GM19397 (cell line): ENCODE measurements at regions not wholly inside any gene's neighbourhood (a gene's known extent, or its start where the extent isn't known, plus 50 kb on each side); places are given as distances from the start of the nearest gene placed in this dataset.
"Not testable (repeated sequence)": the region's sequence is repeated elsewhere in the genome, so short reads cannot be mapped to it uniquely, and the experiment has no call there.

Experiments
- ATAC-seq: cut with Tn5 transposase; IDR thresholded peaks from one replicate; pipeline ENCODE4 v1.9.1; 2021; ENCODE audit warnings: mild to moderate bottlenecking, moderate library complexity; ENCODE audit not compliant: unreplicated experiment

GRCh38 chr7:138169441-138169851 is 93.2 kb downstream of the AKR1D1 start:
- no peak for ATAC-seq

- no peak for ATAC-seq
Measured at GRCh38 chr7:138170298-138170697, 94.0 kb downstream of the AKR1D1 start.

GRCh38 chr7:138170959-138171703 is 94.9 kb downstream of the AKR1D1 start:
- ATAC-seq: peak; percentile 87

GRCh38 chr7:138173548-138173947 is 97.3 kb downstream of the AKR1D1 start:
- ATAC-seq: no peak

- no peak for ATAC-seq
Measured at GRCh38 chr7:138176060-138176459, 99.8 kb downstream of the AKR1D1 start.

- no peak for ATAC-seq
Measured at GRCh38 chr7:138184191-138184590, 107.9 kb downstream of the AKR1D1 start.

- ATAC-seq: no peak
Measured at GRCh38 chr7:138185132-138185908, 109.1 kb downstream of the AKR1D1 start.

- no peak for ATAC-seq
Measured at GRCh38 chr7:138186951-138187351, 110.7 kb downstream of the AKR1D1 start.

- ATAC-seq: no peak
Measured at GRCh38 chr7:138188290-138188858, 112.1 kb downstream of the AKR1D1 start.

GRCh38 chr7:138194567-138194966 is 118.3 kb downstream of the AKR1D1 start:
- ATAC-seq: no peak

GRCh38 chr7:138195151-138195571 is 118.9 kb downstream of the AKR1D1 start:
- no peak for ATAC-seq

GRCh38 chr7:138196503-138196946 is 120.3 kb downstream of the AKR1D1 start:
- ATAC-seq: not testable (repeated sequence)

- no peak for ATAC-seq
Measured at GRCh38 chr7:138196971-138197896, 121.0 kb downstream of the AKR1D1 start.

GRCh38 chr7:138204285-138204981 is 128.2 kb downstream of the AKR1D1 start:
- no peak for ATAC-seq

GRCh38 chr7:138204982-138205298 is 128.7 kb downstream of the AKR1D1 start:
- no peak for ATAC-seq

GRCh38 chr7:138205614-138206150 is 129.4 kb downstream of the AKR1D1 start:
- no peak for ATAC-seq

GRCh38 chr7:138207555-138207971 is 131.3 kb downstream of the AKR1D1 start:
- ATAC-seq: no peak

GRCh38 chr7:138208142-138208570 is 131.9 kb downstream of the AKR1D1 start:
- no peak for ATAC-seq

- no peak for ATAC-seq
Measured at GRCh38 chr7:138208864-138209263, 132.6 kb downstream of the AKR1D1 start.

GRCh38 chr7:138212314-138212713 is 136.1 kb downstream of the AKR1D1 start:
- no peak for ATAC-seq
